ENCODE measurements at regions not wholly inside any gene's neighbourhood (a gene's known extent, or its start where the extent isn't known, plus 50 kb on each side); places are given as distances from the start of the nearest gene placed in this dataset.

GRCh38 chr2:40725950-40726349, 274.1 kb upstream of the SLC8A1 start:
- H2AFZ ChIP-seq (ENCODE audit: low read depth, low read length) = no peak overlapping the region

GRCh38 chr2:40734797-40735196, 282.9 kb upstream of the SLC8A1 start:
- no peaks in the 10 kb centered on the region for H3K4me1 ChIP-seq (ENCODE audit: insufficient read depth, low read length)
- H3K36me3 ChIP-seq (ENCODE audit: insufficient read depth, low read length) = no peaks in the 10 kb centered on the region
- H3K4me3 ChIP-seq (ENCODE audit: low read length) = no peak overlapping the region
- H3K27me3 ChIP-seq (ENCODE audit: insufficient read depth, low read length) = no peaks in the 10 kb centered on the region
- no peak overlapping the region for H2AFZ ChIP-seq (ENCODE audit: low read depth, low read length)
- H3K9me3 ChIP-seq (ENCODE audit: low read length) = no peaks in the 10 kb centered on the region

More at GRCh38 chr2:40725950-40726349, 274.1 kb upstream of the SLC8A1 start:
- Histone ChIP-seq H3K36me3 (ENCODE audit: insufficient read depth, low read length) (no peaks in the 10 kb centered on the region), H3K4me1 (ENCODE audit: insufficient read depth, low read length) (no peaks in the 10 kb centered on the region), H3K9me3 (ENCODE audit: low read length) (no peaks in the 10 kb centered on the region), H3K27me3 (ENCODE audit: insufficient read depth, low read length) (no peaks in the 10 kb centered on the region), H3K4me3 (ENCODE audit: low read length) (no peak overlapping the region)

- H3K4me1 ChIP-seq (ENCODE audit: insufficient read depth, low read length) = no peaks in the 10 kb centered on the region
- H2AFZ ChIP-seq (ENCODE audit: low read depth, low read length) = no peak overlapping the region
- no peak overlapping the region for H3K4me3 ChIP-seq (ENCODE audit: low read length)
- no peaks in the 10 kb centered on the region for H3K36me3 ChIP-seq (ENCODE audit: insufficient read depth, low read length)
- no peaks in the 10 kb centered on the region for H3K9me3 ChIP-seq (ENCODE audit: low read length)
- H3K27me3 ChIP-seq (ENCODE audit: insufficient read depth, low read length) = no peaks in the 10 kb centered on the region
These were observed 285.3 kb upstream of the SLC8A1 start for GRCh38 chr2:40737180-40737579.

- H3K4me3 ChIP-seq (ENCODE audit: low read length) = no peak overlapping the region
- no peaks in the 10 kb centered on the region for H3K36me3 ChIP-seq (ENCODE audit: insufficient read depth, low read length)
- no peaks in the 10 kb centered on the region for H3K4me1 ChIP-seq (ENCODE audit: insufficient read depth, low read length)
- no peaks in the 10 kb centered on the region for H3K9me3 ChIP-seq (ENCODE audit: low read length)
- no peaks in the 10 kb centered on the region for H3K27me3 ChIP-seq (ENCODE audit: insufficient read depth, low read length)
- no peak overlapping the region for H2AFZ ChIP-seq (ENCODE audit: low read depth, low read length)
These were observed 288.5 kb upstream of the SLC8A1 start for GRCh38 chr2:40740419-40740818.

- Histone ChIP-seq H2AFZ (ENCODE audit: low read depth, low read length) (no peak overlapping the region), H3K36me3 (ENCODE audit: insufficient read depth, low read length) (no peaks in the 10 kb centered on the region), H3K27me3 (ENCODE audit: insufficient read depth, low read length) (no peaks in the 10 kb centered on the region), H3K4me1 (ENCODE audit: insufficient read depth, low read length) (no peaks in the 10 kb centered on the region), H3K4me3 (ENCODE audit: low read length) (no peak overlapping the region), H3K9me3 (ENCODE audit: low read length) (no peaks in the 10 kb centered on the region)
These were observed 289.6 kb upstream of the SLC8A1 start for GRCh38 chr2:40741532-40741931.

GRCh38 chr2:40746191-40746590, 294.3 kb upstream of the SLC8A1 start:
- Histone ChIP-seq H3K36me3 (ENCODE audit: insufficient read depth, low read length) (no peaks in the 10 kb centered on the region), H2AFZ (ENCODE audit: low read depth, low read length) (no peak overlapping the region), H3K9me3 (ENCODE audit: low read length) (no peaks in the 10 kb centered on the region), H3K4me3 (ENCODE audit: low read length) (no peak overlapping the region), H3K4me1 (ENCODE audit: insufficient read depth, low read length) (no peaks in the 10 kb centered on the region), H3K27me3 (ENCODE audit: insufficient read depth, low read length) (no peaks in the 10 kb centered on the region)

- Histone ChIP-seq H3K27me3 (ENCODE audit: insufficient read depth, low read length) (no peaks in the 10 kb centered on the region), H2AFZ (ENCODE audit: low read depth, low read length) (no peak overlapping the region), H3K36me3 (ENCODE audit: insufficient read depth, low read length) (no peaks in the 10 kb centered on the region), H3K9me3 (ENCODE audit: low read length) (no peaks in the 10 kb centered on the region), H3K4me3 (ENCODE audit: low read length) (no peak overlapping the region), H3K4me1 (ENCODE audit: insufficient read depth, low read length) (no peaks in the 10 kb centered on the region)
These were observed 300.1 kb upstream of the SLC8A1 start for GRCh38 chr2:40751981-40752380.

GRCh38 chr2:40752796-40753195, 300.9 kb upstream of the SLC8A1 start:
- Histone ChIP-seq H3K27me3 (ENCODE audit: insufficient read depth, low read length) (no peaks in the 10 kb centered on the region), H3K4me1 (ENCODE audit: insufficient read depth, low read length) (no peaks in the 10 kb centered on the region), H3K9me3 (ENCODE audit: low read length) (no peaks in the 10 kb centered on the region), H3K4me3 (ENCODE audit: low read length) (no peak overlapping the region), H3K36me3 (ENCODE audit: insufficient read depth, low read length) (no peaks in the 10 kb centered on the region), H2AFZ (ENCODE audit: low read depth, low read length) (no peak overlapping the region)

GRCh38 chr2:40754912-40755311, 303.0 kb upstream of the SLC8A1 start:
- Histone ChIP-seq H3K4me1 (ENCODE audit: insufficient read depth, low read length) (no peaks in the 10 kb centered on the region), H3K27me3 (ENCODE audit: insufficient read depth, low read length) (no peaks in the 10 kb centered on the region), H3K9me3 (ENCODE audit: low read length) (no peaks in the 10 kb centered on the region), H2AFZ (ENCODE audit: low read depth, low read length) (no peak overlapping the region), H3K36me3 (ENCODE audit: insufficient read depth, low read length) (no peaks in the 10 kb centered on the region), H3K4me3 (ENCODE audit: low read length) (no peak overlapping the region)

- Histone ChIP-seq H3K27me3 (ENCODE audit: insufficient read depth, low read length) (no peaks in the 10 kb centered on the region), H3K4me3 (ENCODE audit: low read length) (no peak overlapping the region), H3K36me3 (ENCODE audit: insufficient read depth, low read length) (no peaks in the 10 kb centered on the region), H3K9me3 (ENCODE audit: low read length) (no peaks in the 10 kb centered on the region), H3K4me1 (ENCODE audit: insufficient read depth, low read length) (no peaks in the 10 kb centered on the region), H2AFZ (ENCODE audit: low read depth, low read length) (no peak overlapping the region)
These were observed 306.7 kb upstream of the SLC8A1 start for GRCh38 chr2:40758401-40759155.

- no peaks in the 10 kb centered on the region for H3K9me3 ChIP-seq (ENCODE audit: low read length)
These were observed 308.3 kb upstream of the SLC8A1 start for GRCh38 chr2:40760071-40760666.

GRCh38 chr2:40773291-40773690, 321.4 kb upstream of the SLC8A1 start:
- no peak overlapping the region for H3K4me3 ChIP-seq (ENCODE audit: low read length)
- no peaks in the 10 kb centered on the region for H3K36me3 ChIP-seq (ENCODE audit: insufficient read depth, low read length)
- H2AFZ ChIP-seq (ENCODE audit: low read depth, low read length) = no peak overlapping the region
- peaks cover 7% of the 10 kb centered on the region for H3K4me1 ChIP-seq (ENCODE audit: insufficient read depth, low read length)
- H3K27me3 ChIP-seq (ENCODE audit: insufficient read depth, low read length) = no peaks in the 10 kb centered on the region
- no peaks in the 10 kb centered on the region for H3K9me3 ChIP-seq (ENCODE audit: low read length)

More at GRCh38 chr2:40760071-40760666, 308.3 kb upstream of the SLC8A1 start:
- H3K4me1 ChIP-seq (ENCODE audit: insufficient read depth, low read length) = no peaks in the 10 kb centered on the region
- no peaks in the 10 kb centered on the region for H3K27me3 ChIP-seq (ENCODE audit: insufficient read depth, low read length)
- no peak overlapping the region for H3K4me3 ChIP-seq (ENCODE audit: low read length)
- no peaks in the 10 kb centered on the region for H3K36me3 ChIP-seq (ENCODE audit: insufficient read depth, low read length)
- H2AFZ ChIP-seq (ENCODE audit: low read depth, low read length) = no peak overlapping the region

- Histone ChIP-seq H3K4me1 (ENCODE audit: insufficient read depth, low read length) (no peaks in the 10 kb centered on the region), H3K36me3 (ENCODE audit: insufficient read depth, low read length) (no peaks in the 10 kb centered on the region), H3K27me3 (ENCODE audit: insufficient read depth, low read length) (no peaks in the 10 kb centered on the region), H3K4me3 (ENCODE audit: low read length) (no peak overlapping the region), H3K9me3 (ENCODE audit: low read length) (no peaks in the 10 kb centered on the region), H2AFZ (ENCODE audit: low read depth, low read length) (no peak overlapping the region)
These were observed 331.8 kb upstream of the SLC8A1 start for GRCh38 chr2:40783704-40784103.

- H3K27me3 ChIP-seq (ENCODE audit: insufficient read depth, low read length) = no peaks in the 10 kb centered on the region
- H3K4me3 ChIP-seq (ENCODE audit: low read length) = no peak overlapping the region
- H3K9me3 ChIP-seq (ENCODE audit: low read length) = no peaks in the 10 kb centered on the region
- H2AFZ ChIP-seq (ENCODE audit: low read depth, low read length) = no peak overlapping the region
- no peaks in the 10 kb centered on the region for H3K4me1 ChIP-seq (ENCODE audit: insufficient read depth, low read length)
- H3K36me3 ChIP-seq (ENCODE audit: insufficient read depth, low read length) = no peaks in the 10 kb centered on the region
These were observed 334.7 kb upstream of the SLC8A1 start for GRCh38 chr2:40786636-40787035.
